GM18867 (cell line): ENCODE measurements at regions not wholly inside any gene's neighbourhood (a gene's known extent, or its start where the extent isn't known, plus 50 kb on each side); places are given as distances from the start of the nearest gene placed in this dataset.
"Not testable (repeated sequence)": the region's sequence is repeated elsewhere in the genome, so short reads cannot be mapped to it uniquely, and the experiment has no call there.

Experiments used
- ATAC-seq: cut with Tn5 transposase; IDR thresholded peaks from one replicate; pipeline ENCODE4 v1.9.1; 2021; ENCODE audit warnings: mild to moderate bottlenecking, moderate library complexity; ENCODE audit not compliant: unreplicated experiment

DNA sequence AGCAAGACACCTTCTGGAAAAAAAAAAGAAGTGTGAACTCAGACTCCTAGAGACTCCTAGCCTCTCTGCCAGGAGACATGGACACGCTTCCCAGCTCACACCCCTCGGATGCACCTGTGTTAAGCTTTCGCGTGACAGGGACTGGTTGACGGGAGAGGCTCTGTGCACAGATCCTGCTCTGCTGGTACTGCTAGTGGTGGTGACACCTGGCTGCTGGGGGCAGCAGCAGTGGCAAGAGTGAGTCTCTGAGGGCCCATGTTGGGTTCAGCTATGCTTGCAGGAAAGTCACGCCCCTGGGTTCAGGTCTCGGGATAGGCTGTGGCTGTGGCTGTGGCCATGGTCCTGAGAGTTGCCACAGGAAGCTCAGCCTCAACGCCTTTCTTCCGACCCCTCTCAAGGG, 81.1 kb downstream of the XRCC2 start:
- no peak for ATAC-seq

DNA sequence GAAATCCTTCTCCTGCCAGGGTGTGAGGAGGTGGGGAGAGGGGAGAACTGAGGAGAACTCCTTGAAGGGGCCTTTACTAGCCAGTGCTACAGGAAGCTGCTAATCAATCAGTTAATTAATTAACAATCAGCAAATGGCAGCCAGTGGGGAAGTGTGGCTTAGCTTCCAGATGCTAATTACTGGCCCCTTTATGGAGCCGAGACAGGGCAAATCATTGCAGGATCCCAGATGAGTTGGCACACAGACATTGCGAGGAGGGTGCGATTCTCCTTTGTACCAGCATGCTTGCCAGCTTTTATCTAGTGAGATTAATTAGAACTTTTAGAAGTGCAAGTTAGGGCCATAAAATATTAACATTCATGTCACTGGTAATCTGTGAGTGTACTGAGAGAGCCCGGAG, 84.0 kb downstream of the XRCC2 start:
- no peak for ATAC-seq

DNA sequence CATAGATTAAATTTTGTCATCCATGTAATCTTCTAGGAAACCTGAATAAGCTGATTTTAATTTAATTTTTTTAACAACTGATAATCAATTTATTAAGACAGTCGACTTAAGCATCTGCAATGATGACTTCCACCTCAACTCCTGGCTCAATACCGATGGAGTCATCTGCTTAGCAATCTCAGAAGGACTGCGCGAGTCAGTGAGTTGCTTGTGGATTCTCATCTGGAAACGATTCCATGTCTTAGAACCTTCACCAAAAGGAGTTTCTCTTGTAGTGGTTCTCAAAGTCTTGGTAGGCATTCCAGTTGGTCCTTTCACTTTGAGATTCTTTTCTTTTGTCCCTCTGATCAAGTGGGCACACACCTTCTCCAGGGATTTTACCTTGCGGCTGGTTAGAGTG, 85.5 kb downstream of the XRCC2 start:
- ATAC-seq: no peak

DNA sequence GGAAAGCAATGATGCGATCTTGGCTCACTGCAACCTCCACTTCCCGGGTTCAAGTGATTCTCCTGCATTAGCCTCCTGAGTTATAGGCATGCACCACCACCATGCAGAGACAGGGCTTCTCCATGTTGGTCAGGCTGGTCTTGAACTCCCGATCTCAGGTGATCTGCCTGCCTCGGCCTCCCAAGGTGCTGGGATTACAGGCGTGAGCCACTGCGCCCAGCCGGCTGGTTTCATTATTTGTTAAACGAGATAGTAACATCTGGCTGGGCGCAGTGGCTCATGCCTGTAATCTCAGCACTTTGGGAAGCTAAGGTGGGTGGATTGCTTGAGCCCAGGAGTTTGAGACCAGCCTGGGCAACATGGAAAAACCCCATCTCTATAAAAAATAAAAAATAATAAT, 86.1 kb downstream of the XRCC2 start:
- ATAC-seq: not testable (repeated sequence)

DNA sequence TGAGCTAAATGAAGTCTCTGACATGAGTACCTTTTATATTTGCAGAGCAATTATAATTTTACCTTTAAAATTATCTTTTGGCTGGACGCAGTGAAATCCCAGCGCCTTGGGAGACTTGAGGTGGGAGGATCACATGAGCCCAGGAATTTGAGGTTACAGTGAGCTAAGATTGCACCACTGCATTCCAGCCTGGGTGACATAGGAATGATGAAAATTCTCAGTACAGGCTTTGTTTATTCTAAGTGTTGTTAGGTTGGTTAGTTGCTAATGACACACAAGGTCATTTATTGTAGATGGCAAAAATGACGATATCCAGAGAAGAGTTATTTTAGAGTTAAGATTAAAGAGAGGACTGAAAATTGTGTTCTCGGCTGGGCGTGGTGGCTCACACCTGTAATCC, 87.6 kb downstream of the XRCC2 start:
- ATAC-seq: no peak

DNA sequence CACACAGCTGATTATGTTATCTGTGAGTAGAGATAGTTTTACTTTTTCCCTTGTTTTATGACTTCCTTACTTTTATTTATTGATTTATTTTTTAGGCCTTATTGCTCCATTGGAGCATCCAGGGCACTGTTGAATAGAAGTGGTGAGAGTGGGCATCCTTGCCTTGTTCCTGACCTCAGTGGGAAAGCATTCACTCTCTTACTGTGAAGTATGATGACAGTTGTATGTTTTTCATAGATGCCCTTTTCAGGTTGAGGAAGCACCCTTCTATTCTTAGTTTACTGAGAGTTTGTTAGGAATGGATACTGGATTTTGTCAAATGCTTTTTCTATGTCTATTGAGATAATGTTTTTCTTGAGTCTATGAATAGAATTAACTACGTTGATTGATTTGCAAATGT, 88.6 kb downstream of the XRCC2 start:
- no peak for ATAC-seq

DNA sequence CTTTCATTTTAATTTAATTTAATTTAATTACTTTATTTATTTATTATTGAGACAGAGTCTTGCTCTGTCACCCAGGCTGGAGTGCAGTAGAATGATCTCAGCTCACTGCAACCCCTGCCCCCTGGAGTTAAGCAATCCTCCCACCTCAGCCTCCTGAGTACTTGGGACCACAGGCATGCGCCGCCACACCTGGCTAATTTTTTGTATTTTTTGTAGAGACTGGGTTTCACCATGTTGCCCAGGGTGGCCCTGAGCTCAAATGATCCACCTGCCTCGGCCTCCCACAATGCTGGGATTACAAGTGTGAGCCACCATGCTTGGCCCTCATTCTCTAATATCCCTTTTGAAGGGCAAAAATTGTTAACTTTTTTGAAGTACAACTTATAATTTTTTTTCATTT, 92.9 kb downstream of the XRCC2 start:
- no peak for ATAC-seq

DNA sequence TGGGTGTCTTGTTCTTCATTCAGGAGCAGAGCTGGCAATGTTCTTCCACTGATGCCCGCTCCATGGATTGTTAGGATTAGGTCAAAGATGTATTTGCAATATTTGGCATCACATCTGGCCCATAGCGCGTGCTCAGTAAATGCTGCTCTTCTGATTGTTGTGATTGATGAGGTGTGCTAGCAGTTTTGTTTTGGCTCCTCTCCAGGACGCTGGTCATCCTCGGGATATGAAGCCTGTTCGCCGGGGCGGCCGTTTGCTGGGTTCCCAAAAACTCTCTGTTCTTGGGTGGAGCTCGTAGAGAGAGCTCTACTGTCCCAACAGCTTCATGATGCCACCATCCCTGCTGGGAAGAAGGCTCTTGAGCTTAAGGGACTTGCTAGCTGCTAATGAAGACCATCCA, 96.9 kb downstream of the XRCC2 start:
- ATAC-seq: no peak

DNA sequence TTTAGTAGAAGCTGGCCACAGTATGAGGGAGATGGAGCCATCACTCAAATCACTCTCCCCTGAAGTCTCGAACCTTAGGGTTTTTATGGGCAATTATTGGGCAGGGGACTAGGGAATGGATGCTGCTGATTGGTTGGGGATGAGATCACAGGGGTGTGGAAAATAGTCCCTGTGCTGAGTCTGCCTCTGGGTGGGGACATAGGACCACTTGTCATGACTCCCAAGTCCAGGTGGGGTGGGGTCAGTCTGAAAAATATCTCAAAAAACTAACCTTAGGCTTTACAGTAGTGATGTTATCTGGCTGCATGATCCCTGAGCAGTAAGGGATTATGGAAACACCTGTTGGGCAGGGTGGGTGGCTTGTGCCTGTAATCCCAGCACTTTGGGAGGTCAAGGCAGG, 98.6 kb downstream of the XRCC2 start:
- no peak for ATAC-seq

DNA sequence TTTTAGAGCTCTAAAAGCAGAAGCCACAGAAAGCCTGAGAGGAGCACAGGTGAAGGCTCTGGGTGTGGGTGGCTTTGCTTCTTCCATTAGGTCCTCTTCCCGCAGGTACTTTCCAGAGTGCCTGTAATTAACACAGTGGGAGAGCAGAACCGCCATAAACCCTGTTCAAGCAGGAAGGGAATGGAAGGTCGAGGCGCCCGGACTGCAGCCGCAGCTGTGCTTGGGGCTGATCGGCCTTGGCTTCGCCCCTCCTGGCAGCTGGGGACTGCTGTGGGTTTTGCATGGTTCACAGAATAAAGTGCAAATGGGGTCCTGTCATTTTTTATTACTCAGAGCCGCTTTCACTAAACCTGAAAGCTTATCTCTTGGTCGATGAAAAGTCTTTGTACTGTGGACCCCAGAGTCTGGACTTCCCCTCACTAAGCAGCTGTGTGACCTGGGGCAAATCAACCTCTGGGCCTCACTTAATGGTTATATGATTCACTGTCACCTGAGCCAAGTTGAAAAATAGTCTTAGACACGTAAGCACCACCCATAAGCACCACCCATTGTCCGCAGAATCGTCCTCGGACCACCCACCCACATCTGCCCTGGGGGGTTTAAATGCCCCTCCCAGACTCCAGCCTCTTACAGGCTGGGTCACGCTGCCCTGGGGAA, 100.9 kb downstream of the XRCC2 start:
- peak; percentile 82 for ATAC-seq

DNA sequence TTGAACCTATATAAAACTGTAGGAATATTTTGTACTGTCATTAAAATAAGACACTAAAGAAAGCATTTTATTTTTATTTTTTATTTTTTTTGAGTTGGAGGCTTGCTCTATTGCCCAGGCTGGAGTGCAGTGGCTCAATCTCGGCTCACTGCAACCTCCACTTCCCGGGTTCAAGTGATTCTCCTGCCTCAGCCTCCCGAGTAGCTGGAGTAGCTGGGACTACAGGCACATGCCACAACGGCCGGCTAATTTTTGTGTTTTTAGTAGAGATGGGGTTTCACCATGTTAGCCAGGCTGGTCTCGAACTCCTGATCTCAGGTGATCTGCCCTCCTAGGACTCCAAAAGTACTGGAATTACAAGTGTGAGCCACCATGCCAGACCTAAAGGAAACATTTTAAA, 102.8 kb downstream of the XRCC2 start:
- not testable (repeated sequence) for ATAC-seq

DNA sequence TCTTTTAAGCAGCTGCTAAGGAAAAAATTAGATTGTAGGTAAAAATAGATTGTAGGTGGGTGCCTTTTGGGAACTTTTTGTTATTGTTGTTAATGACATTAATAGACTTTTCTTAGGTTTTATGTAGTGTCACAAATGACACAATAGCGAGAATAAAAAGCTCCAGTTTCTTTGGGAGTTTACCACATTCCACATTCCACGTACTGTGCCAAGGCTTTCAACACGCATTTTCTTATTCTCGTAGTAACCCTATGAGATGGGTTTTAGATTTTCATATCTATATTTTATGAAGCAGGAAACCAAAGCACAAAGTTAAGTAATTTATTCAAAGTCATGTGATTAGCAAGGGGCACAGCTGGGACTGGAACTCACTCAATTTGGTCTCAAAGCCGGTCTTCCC, 103.8 kb downstream of the XRCC2 start:
- no peak for ATAC-seq

DNA sequence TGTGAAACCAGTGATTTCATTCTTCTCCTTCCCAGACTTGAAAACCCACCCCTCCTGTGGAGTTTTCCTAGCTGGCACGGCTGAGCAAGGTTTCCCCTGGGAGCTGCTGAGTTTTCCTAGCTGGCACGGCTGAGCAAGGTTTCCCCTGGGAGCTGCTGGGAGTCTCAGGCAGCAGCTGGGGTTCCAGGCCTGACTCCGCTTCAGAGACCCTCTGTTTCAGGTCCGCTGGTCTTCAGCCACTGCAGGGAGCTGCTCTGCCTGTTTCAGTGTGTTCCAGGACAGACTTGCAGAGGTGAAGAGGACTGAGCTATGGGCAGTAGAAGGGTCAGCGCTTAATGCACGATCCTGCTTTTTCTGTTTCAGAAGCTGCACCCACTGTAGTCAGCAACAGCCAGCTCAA, 104.9 kb downstream of the XRCC2 start:
- ATAC-seq: no peak

DNA sequence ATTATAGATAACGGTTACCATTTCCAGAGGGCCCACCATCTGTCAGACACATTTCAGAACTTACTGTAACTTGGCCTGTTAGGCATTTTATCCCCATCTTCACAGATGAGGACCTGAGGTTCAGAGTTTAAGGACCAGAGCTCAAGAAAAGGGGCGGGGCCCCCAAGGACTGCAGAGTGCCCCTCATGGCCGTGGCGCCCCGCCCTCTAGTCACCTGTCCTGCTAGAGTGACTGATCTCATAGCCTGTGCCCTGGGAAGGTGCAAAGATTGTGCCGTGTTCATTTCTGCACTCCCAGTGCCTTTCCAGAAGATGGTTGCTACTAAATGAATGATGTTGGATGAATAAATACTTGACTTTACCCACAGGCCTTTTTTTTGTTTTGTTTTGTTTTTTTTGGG, 107.0 kb downstream of the XRCC2 start:
- no peak for ATAC-seq

DNA sequence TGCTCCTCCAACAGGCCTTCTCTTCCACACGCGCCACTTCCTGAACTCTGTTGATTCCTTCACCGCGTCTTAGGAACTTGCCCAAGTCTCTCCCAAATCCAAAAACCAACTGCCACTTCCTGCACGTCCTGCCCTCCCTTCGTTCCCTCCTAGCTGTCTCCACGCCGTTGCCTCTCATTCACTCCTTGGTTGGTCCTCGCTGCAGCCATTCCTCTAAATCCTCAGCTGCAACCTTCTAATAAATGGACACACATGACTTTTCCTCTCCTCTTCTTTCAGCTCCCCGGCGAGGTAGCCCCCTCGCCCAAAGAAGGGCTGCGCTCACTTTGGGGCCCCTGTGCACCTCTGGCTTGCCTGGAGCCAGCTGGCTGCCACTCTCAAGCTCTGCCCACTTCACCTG, 110.2 kb downstream of the XRCC2 start:
- ATAC-seq: no peak

DNA sequence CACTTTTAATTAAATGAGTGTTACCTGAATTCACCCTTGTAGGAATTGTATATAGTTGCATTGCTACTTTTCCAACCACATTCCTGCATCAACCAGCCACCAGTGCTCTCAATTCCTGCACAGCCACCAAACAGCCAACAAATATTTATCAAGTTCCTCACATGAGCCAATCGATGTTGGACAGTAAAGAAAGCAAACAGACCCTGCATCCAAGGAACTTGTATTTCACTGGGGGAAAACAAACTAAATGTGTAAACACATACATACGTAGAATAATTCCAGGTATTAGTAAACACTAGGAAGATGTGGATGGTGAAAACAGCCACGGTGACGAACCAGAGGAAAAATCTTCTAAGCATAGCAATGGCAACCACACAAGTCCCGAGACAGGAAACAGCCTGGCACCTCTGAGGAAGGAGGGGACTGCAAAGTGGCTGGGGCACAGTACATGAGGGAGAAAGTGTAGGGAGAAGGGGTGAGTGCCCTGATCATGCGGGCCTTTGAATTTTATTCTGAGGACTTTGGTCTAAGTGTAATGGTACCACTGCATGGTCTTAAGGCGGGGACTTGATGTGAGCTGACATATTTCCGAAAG, 111.2 kb downstream of the XRCC2 start:
- ATAC-seq: no peak

DNA sequence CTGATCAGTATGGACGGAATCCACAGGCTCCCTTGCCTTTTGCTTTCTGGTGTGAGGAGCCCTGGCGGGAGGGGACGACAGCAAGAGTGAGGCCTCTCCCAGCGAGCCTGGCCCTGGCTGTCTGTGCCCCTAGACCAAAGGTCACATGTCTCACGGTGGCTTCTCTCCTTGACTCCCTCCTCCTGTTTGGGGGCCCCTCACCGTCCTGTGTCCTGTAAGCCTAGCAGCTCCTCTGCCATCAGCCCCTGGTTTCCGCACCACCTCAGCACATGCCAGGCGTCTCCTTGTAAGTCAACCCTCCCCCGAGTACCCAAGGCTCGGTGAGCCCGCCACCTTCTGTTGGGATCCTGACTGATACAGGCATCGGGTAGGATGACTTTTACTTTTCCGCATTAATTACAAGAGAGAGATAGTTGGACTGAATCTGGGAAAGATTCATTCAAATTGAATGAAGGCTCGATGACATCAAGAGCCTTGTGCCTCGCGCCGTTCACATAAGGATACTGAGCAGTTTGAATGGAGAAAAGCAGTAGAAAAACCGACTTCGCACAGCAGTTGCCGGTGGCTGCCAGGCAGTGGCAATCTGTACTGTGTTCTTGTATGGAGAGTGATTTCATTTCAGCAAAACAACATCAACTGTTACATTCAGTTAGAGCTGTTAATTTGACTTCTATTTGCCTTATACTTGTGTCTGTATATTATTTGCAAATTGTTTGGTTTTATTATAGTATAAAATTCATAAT, 119.8 kb downstream of the XRCC2 start:
- no peak for ATAC-seq

DNA sequence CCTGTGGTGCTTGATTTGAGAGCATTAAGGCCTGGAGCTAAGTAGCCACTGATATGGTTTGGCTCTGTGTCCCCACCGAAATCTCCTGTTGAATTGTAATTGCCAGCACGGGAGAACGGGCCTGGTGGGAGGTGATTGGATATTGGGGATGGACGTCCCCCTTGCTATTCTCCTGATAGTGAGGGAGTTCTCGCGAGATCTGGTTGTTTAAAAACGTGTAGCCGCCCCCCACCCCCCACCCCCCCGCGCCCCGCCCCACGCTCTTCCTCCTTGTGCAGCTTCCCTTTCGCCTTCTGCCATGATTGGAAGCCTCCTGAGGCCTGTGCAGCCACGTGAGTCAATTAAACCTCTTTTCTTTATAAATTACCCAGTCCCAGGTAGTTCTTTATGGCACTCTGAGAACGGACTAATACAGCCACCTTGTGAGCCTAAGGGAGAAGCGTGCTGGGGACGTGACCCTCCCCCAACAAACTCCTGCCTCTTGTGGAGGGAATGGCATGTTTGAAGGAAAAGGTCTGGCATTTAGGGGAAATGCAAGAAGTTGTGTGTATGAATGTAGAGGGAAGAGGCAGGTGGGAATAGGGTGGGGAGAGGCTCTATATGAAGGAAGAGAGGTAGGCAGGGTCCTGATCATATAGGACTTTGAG, 118.0 kb upstream of the KMT2C start:
- ATAC-seq: no peak

DNA sequence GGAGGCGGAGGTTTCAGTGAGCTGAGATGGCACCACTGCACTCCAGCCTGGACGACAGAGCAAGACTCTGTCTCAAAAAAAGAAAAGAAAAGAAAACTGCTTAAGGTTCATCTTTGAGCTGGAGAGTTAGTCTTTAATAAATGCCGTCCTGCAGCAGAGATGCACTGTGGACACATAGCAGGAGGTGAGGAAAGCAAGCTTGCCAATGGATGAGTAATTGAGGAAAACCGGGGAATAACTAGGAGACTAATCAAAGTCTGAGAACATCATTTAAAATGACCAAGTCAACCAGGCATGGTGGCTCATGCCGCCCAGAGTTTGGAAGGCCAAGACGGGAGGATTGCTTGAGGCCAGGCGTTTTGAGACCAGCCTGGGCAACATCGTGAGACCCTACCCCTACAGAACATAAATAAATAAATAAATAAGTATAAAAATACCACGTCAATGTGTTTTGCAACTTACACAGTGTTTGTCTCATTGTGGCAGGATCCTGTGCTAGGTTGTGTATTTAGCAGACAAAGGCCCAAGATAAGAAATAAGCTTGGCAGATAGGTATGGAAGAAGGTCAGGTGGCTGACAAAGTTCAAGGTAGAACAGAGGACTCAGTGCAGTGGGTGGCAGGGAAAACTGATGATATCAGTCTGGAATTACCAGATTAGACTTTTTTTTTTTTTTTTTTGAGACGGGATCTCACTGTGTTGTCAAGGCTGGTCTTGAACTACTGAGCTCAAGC, 115.7 kb upstream of the KMT2C start:
- no peak for ATAC-seq

DNA sequence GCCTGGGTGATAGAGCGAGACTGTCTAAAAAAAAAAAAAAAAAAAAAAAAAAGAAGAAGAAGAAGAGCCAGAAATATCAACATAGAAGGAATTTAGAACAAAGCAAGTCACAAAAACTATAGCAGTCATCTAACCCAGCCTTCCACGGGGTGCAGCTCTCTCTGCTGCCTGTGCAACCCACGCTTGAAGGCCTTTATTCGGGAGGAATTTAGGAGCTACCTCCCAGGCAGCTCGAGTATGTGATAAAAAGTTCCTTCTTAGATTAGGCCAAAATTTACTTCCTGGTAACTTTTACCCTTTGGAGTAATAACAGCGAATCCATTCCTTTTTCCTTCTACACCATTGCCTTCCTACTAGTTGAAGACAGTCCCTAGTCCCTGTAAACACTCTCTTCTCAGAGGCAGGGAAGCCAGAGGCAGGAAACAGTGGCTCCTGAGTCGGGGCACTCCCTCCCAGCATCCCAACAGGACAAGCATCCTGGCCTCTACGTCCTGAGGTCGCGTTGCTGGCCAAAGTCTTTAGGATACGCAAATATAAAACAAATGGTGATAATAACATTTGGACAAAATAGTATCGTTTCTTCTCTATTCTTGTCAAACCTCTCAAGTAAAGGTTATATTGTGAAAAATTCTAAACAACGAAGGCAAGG, 109.3 kb upstream of the KMT2C start:
- ATAC-seq: no peak

DNA sequence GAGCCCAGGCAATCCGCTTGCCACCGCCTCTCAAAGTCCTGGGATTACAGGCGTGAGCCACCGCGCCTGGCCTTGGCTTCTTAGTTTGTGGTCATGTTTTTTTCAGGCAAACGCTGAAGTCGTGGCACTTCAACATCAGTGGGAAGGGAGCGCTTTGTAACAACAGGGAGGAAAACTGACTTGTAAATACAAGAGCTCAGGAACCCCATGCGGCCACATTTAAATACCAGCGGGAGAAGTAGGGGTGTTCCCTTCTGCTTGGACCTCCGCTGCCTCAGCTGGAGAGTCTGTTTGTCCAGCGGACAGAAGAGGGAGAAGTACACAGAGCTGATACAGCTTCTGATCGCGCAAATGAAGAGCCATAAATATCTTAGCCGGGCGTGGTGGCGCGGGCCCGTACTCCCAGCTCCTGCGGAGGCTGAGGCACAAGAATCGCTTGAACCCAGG, 108.7 kb upstream of the KMT2C start:
- no peak for ATAC-seq
